Mesendoderm (in vitro differentiated cells): ENCODE measurements at regions not wholly inside any gene's neighbourhood (a gene's known extent, or its start where the extent isn't known, plus 50 kb on each side); places are given as distances from the start of the nearest gene placed in this dataset.

Experiments
- DNase-seq: peaks from one replicate; pipeline ENCODE4 v3.0.0; 2013
- H2AK5ac ChIP-seq: 2 replicates; pipeline ENCODE4 v1.6.1; 2013; ENCODE audit warnings: low read length, inconsistent platforms
- H2BK120ac ChIP-seq: 2 replicates; pipeline ENCODE4 v1.6.1; 2013; ENCODE audit warnings: low read depth, mild to moderate bottlenecking, low read length, moderate library complexity, mixed read lengths
- H2BK15ac ChIP-seq: replicated peaks from 2 replicates; pipeline ENCODE4 v1.6.1; 2013; ENCODE audit warnings: low read depth, mild to moderate bottlenecking, moderate library complexity
- H2BK5ac ChIP-seq: 2 replicates; pipeline ENCODE4 v1.6.1; 2013; ENCODE audit warnings: low read length, inconsistent platforms
- H3K18ac ChIP-seq: 2 replicates; pipeline ENCODE4 v1.6.1; 2013; ENCODE audit warnings: mild to moderate bottlenecking, low read length, mixed read lengths
- H3K23ac ChIP-seq: one replicate; pipeline ENCODE4 v1.6.1; 2013; ENCODE audit warnings: low read length
- H3K27ac ChIP-seq: 2 replicates; pipeline ENCODE4 v1.5.1; 2013; ENCODE audit warnings: low read depth, mild to moderate bottlenecking, inconsistent platforms, low read length, moderate library complexity
- H3K27me3 ChIP-seq: 2 replicates; pipeline ENCODE4 v1.6.1; 2013; ENCODE audit warnings: low read length, control low read depth, mild to moderate bottlenecking, inconsistent platforms; ENCODE audit not compliant: insufficient read depth, poor library complexity
- H3K36me3 ChIP-seq: 2 replicates; pipeline ENCODE4 v1.6.1; 2013; ENCODE audit warnings: low read length, inconsistent platforms; ENCODE audit not compliant: control insufficient read depth, insufficient read depth
- H3K4ac ChIP-seq: one replicate; pipeline ENCODE4 v1.6.1; 2013; ENCODE audit warnings: low read depth, mild to moderate bottlenecking, low read length, moderate library complexity
- H3K4me1 ChIP-seq: 2 replicates; pipeline ENCODE4 v1.6.1; 2013; ENCODE audit warnings: low read depth, low read length, inconsistent platforms; ENCODE audit not compliant: control insufficient read depth
- H3K4me2 ChIP-seq: 2 replicates; pipeline ENCODE4 v1.6.1; 2013; ENCODE audit warnings: low read length
- H3K4me3 ChIP-seq: 2 replicates; pipeline ENCODE4 v1.5.1; 2013; ENCODE audit warnings: mild to moderate bottlenecking, low read length
- H3K56ac ChIP-seq: one replicate; pipeline ENCODE4 v1.6.1; 2013; ENCODE audit warnings: low read length
- H3K79me1 ChIP-seq: 2 replicates; pipeline ENCODE4 v1.6.1; 2013; ENCODE audit warnings: low read length, inconsistent platforms
- H3K79me2 ChIP-seq: 2 replicates; pipeline ENCODE4 v1.6.1; 2013; ENCODE audit warnings: mild to moderate bottlenecking, low read length; ENCODE audit not compliant: control insufficient read depth, insufficient read depth
- H3K9ac ChIP-seq: 2 replicates; pipeline ENCODE4 v1.6.1; 2013; ENCODE audit warnings: low read length, inconsistent platforms
- H4K5ac ChIP-seq: one replicate; pipeline ENCODE4 v1.6.1; 2013; ENCODE audit warnings: low read length
- H4K8ac ChIP-seq: one replicate; pipeline ENCODE4 v1.6.1; 2013; ENCODE audit warnings: low read depth, mild to moderate bottlenecking, control low read depth, low read length, moderate library complexity
- WGBS: extraction: QIAGEN DNeasy Blood & Tissue Kit; methylation state at CpG from one replicate; pipeline ENCODE4 v1.1.7; 2013; ENCODE audit warnings: low lambda C conversion rate, missing lambda C conversion rate; ENCODE audit not compliant: insufficient coverage; ENCODE audit errors: extremely low coverage; 5-methylcytosine and 5-hydroxymethylcytosine counted together

DNA sequence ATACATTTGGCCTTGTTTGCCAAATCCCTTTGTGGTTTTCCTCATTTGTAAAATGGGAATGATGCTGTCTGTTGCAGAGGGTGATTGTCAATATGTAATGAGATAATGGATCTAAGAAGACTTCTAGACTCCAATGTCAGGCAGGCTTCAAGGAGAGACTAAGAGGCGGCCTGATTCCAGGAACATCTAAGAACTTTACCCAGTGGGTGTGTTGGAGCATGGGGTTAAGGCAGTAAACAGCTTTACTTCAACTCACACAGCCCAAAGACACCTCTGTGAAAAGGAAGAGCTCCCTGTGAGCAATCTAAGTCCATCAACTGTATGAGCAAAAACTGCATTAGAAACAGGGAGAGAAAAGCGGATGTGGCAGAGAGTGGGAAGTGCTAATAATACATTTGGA lies 560.6 kb downstream of the PDCD6IP start:
- no peaks in the 10 kb centered on the region for H3K4me1 ChIP-seq
- no peaks in the 10 kb centered on the region for H3K79me2 ChIP-seq
- H3K23ac ChIP-seq = no peak overlapping the region
- H2BK120ac ChIP-seq = no peak overlapping the region
- H3K36me3 ChIP-seq = no peaks in the 10 kb centered on the region
- no peak for DNase-seq
- no peak overlapping the region for H2BK15ac ChIP-seq
- H3K79me1 ChIP-seq = no peaks in the 10 kb centered on the region
- H3K9ac ChIP-seq = no peak overlapping the region
- H3K27ac ChIP-seq = no peak overlapping the region
- H4K8ac ChIP-seq = no peak overlapping the region
- H3K27me3 ChIP-seq = no peaks in the 10 kb centered on the region
- WGBS = no CpG with 5 or more reads among the region's 2 CpGs
- H3K4me3 ChIP-seq = no peak overlapping the region
- no peak overlapping the region for H4K5ac ChIP-seq
- no peak overlapping the region for H3K4me2 ChIP-seq
- H3K56ac ChIP-seq = no peak overlapping the region
- no peak overlapping the region for H2AK5ac ChIP-seq
- H3K18ac ChIP-seq = no peak overlapping the region
- H3K4ac ChIP-seq = no peak overlapping the region
- H2BK5ac ChIP-seq = no peak overlapping the region

GRCh38 chr3:34360713-34361112 lies 562.3 kb downstream of the PDCD6IP start:
- Histone ChIP-seq H3K18ac (no peak overlapping the region), H3K4ac (no peak overlapping the region), H4K5ac (no peak overlapping the region), H3K4me3 (no peak overlapping the region), H3K56ac (no peak overlapping the region), H3K9ac (no peak overlapping the region), H3K27me3 (no peaks in the 10 kb centered on the region), H3K36me3 (no peaks in the 10 kb centered on the region), H3K79me1 (no peaks in the 10 kb centered on the region), H3K23ac (no peak overlapping the region), H2BK5ac (no peak overlapping the region), H3K79me2 (no peaks in the 10 kb centered on the region), H3K4me2 (no peak overlapping the region), H2BK120ac (no peak overlapping the region), H3K4me1 (no peaks in the 10 kb centered on the region), H3K27ac (no peak overlapping the region), H2AK5ac (no peak overlapping the region), H2BK15ac (no peak overlapping the region), H4K8ac (no peak overlapping the region)
- WGBS = no CpG with 5 or more reads among the region's 5 CpGs
- no peak for DNase-seq

GRCh38 chr3:34361921-34362320 lies 563.5 kb downstream of the PDCD6IP start:
- no peak for DNase-seq
- H3K4me2 ChIP-seq = no peak overlapping the region
- H3K79me2 ChIP-seq = no peaks in the 10 kb centered on the region
- no peak overlapping the region for H4K5ac ChIP-seq
- H2BK5ac ChIP-seq = no peak overlapping the region
- no peak overlapping the region for H2BK120ac ChIP-seq
- H2BK15ac ChIP-seq = no peak overlapping the region
- H3K27me3 ChIP-seq = no peaks in the 10 kb centered on the region
- H3K4me3 ChIP-seq = no peak overlapping the region
- no peak overlapping the region for H4K8ac ChIP-seq
- H3K4me1 ChIP-seq = no peaks in the 10 kb centered on the region
- no peak overlapping the region for H3K56ac ChIP-seq
- H3K9ac ChIP-seq = no peak overlapping the region
- H2AK5ac ChIP-seq = no peak overlapping the region
- H3K79me1 ChIP-seq = no peaks in the 10 kb centered on the region
- no peak overlapping the region for H3K4ac ChIP-seq
- no peak overlapping the region for H3K23ac ChIP-seq
- no peaks in the 10 kb centered on the region for H3K36me3 ChIP-seq
- no peak overlapping the region for H3K27ac ChIP-seq
- no peak overlapping the region for H3K18ac ChIP-seq
- no CpG with 5 or more reads among the region's 5 CpGs for WGBS

- WGBS = no CpG with 5 or more reads among the region's 5 CpGs
- no peak overlapping the region for H4K8ac ChIP-seq
- no peaks in the 10 kb centered on the region for H3K4me1 ChIP-seq
Observed at GRCh38 chr3:34362910-34363309, 564.5 kb downstream of the PDCD6IP start.

DNA sequence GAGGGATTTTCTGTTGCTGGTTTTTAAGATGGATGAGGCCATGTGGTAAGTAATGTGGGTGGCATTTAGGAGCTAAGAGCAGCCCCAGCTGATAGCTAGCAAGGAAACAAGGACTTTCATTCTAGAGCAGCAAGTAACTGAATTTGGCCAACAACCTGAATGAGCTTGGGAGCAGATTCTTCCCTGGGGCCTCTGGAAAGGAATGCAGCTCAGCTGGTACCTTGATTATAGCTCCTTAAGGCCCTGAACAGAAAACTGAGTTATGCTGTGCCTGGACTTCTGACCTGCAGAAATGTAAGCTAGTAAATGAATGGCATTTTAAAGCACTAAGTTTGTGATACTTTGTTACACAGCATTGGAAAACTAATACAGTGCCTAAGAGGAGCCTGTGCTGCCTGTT lies 565.5 kb downstream of the PDCD6IP start:
- H3K4me1 ChIP-seq = no peaks in the 10 kb centered on the region
- H3K4ac ChIP-seq = no peak overlapping the region
- H3K79me1 ChIP-seq = no peaks in the 10 kb centered on the region
- no peak overlapping the region for H2BK120ac ChIP-seq
- no peak overlapping the region for H3K23ac ChIP-seq
- no peaks in the 10 kb centered on the region for H3K27me3 ChIP-seq
- DNase-seq = peak; percentile 32
- no peak overlapping the region for H4K8ac ChIP-seq
- no peak overlapping the region for H3K9ac ChIP-seq
- H3K4me3 ChIP-seq = no peak overlapping the region
- H2BK5ac ChIP-seq = no peak overlapping the region
- no peaks in the 10 kb centered on the region for H3K36me3 ChIP-seq
- no peak overlapping the region for H3K18ac ChIP-seq
- no peaks in the 10 kb centered on the region for H3K79me2 ChIP-seq
- H2BK15ac ChIP-seq = no peak overlapping the region
- H4K5ac ChIP-seq = no peak overlapping the region
- H3K4me2 ChIP-seq = no peak overlapping the region
- no peak overlapping the region for H3K27ac ChIP-seq
- H2AK5ac ChIP-seq = no peak overlapping the region
- no peak overlapping the region for H3K56ac ChIP-seq

More at GRCh38 chr3:34362910-34363309, 564.5 kb downstream of the PDCD6IP start:
- H3K4me3 ChIP-seq = no peak overlapping the region
- no peak for DNase-seq
- no peaks in the 10 kb centered on the region for H3K27me3 ChIP-seq
- H2AK5ac ChIP-seq = no peak overlapping the region
- no peak overlapping the region for H3K23ac ChIP-seq
- H2BK15ac ChIP-seq = no peak overlapping the region
- no peak overlapping the region for H3K4ac ChIP-seq
- no peak overlapping the region for H4K5ac ChIP-seq
- no peak overlapping the region for H3K9ac ChIP-seq
- no peak overlapping the region for H3K4me2 ChIP-seq
- H3K56ac ChIP-seq = no peak overlapping the region
- no peak overlapping the region for H3K27ac ChIP-seq
- H2BK5ac ChIP-seq = no peak overlapping the region
- no peaks in the 10 kb centered on the region for H3K79me2 ChIP-seq
- no peak overlapping the region for H3K18ac ChIP-seq
- H3K79me1 ChIP-seq = no peaks in the 10 kb centered on the region
- H3K36me3 ChIP-seq = no peaks in the 10 kb centered on the region
- H2BK120ac ChIP-seq = no peak overlapping the region

DNA sequence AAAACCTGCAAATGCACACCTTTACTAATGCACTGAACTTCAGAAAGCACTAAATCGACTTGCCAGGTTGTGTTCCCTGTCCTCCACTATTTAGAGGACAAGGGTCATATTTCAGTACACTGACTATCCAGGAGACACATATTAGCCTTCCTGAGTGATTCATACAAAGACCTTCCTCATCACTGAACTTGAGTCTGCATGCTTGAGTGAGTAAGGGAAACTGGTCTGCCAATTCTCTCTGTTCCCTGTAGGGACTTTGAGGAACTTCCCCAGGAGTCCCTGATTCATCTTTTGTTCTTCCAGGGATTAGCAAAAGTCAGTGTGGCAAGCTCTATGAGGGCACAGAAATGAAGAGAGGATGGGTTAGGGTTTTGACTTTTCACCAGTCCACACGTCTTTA lies 565.9 kb downstream of the PDCD6IP start:
- no peak overlapping the region for H3K56ac ChIP-seq
- H3K79me2 ChIP-seq = no peaks in the 10 kb centered on the region
- no peak overlapping the region for H2BK15ac ChIP-seq
- no peaks in the 10 kb centered on the region for H3K79me1 ChIP-seq
- H3K4ac ChIP-seq = no peak overlapping the region
- H3K4me2 ChIP-seq = no peak overlapping the region
- H2BK5ac ChIP-seq = no peak overlapping the region
- H4K5ac ChIP-seq = no peak overlapping the region
- no peaks in the 10 kb centered on the region for H3K4me1 ChIP-seq
- WGBS = no CpG with 5 or more reads among the region's 2 CpGs
- DNase-seq = peak; percentile 28
- H4K8ac ChIP-seq = no peak overlapping the region
- H3K23ac ChIP-seq = no peak overlapping the region
- no peaks in the 10 kb centered on the region for H3K27me3 ChIP-seq
- H2AK5ac ChIP-seq = no peak overlapping the region
- H3K18ac ChIP-seq = no peak overlapping the region
- H3K4me3 ChIP-seq = no peak overlapping the region
- no peak overlapping the region for H3K27ac ChIP-seq
- no peak overlapping the region for H3K9ac ChIP-seq
- no peaks in the 10 kb centered on the region for H3K36me3 ChIP-seq
- H2BK120ac ChIP-seq = no peak overlapping the region
